HG02884 (cell line): ENCODE measurements at regions not wholly inside any gene's neighbourhood (a gene's known extent, or its start where the extent isn't known, plus 50 kb on each side); places are given as distances from the start of the nearest gene placed in this dataset.

ENCODE experiments used
- ATAC-seq: cut with Tn5 transposase; IDR thresholded peaks from one replicate; pipeline ENCODE4 v1.9.1; 2021; ENCODE audit warnings: mild to moderate bottlenecking, moderate library complexity; ENCODE audit not compliant: unreplicated experiment

DNA sequence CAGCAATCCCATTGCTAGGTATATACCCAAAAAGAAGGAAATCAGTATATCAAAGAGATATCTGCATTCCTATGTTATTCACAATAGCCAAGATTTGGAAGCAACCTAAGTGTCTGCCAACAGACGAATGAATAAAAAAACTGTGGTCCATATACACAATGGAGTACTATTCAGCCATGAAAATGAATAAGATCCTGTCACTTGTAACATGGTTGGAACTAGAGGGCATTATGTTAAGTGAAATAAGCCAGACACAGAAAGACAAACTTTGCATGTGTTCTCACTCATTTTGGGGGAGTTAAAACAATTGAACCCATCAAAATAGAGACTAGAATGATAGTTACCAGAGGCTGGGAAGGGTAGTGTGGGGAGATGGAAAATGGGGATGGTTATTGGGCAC is 323.5 kb upstream of the NFE2L3 start:
- no peak for ATAC-seq

DNA sequence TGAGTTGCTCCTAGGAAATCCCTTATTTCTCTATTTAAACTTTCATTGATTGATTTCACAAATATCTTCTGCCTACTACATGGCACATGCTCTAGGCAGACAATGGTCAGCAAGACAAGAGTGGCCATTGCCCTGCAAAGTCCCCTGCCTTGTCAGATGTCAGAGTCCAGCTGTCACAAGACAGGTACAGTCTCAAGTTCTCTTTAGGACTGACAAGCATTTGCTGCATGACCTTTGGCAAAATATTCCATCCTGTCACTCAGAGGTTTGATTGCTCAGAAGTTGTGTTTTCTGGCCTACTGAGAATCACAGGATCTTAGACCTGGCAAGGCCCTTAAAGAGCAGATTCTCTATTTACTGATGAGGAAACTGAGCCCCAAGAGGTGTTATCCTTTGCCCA is 322.3 kb upstream of the NFE2L3 start:
- no peak for ATAC-seq

DNA sequence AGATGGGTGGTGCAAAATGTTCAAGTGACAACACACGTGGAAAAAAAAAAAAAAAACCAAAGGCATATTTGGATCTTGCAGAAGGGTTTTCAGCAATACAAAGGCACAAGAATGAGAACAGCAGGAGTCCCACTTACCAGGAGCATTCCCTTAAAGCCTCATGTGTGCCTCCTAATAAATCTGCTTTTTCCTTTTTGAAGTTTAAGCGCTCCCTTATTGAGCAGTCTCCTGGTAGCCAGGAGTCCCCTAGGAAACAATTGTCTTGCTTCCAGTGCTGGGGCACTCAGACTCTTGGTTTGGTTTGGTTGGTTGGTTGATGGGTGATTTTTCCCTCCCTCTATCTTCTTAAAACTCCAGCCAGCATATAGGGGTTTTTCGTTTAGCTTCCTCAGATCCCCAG is 321.8 kb upstream of the NFE2L3 start:
- no peak for ATAC-seq

DNA sequence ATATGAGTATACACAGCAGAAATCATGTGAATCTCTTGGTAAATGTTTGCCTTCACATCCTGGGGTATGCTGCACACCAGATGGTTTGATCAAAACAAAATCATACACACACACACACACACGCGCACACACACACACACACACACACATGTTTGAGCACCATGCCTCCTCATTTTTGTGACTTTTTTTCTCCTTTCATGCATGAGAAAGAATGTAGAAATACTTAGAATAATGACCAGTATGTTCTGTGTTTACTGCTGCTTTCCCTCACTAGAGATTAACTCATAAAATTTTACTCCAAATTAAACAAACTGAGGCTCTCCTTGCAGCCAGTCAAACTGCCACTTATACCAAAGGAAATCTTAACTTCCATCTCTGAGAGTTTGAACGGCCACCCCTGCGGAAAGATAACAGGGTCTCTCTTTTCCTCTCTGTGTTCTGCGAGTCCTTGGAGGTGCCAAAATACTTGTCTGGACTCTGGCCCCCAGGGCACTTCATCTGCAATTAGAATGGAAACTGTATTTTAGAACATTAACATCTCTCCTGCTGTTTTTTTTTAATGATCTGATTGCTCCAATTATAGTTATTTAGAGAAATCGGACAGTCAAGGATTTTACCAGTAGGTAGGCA is 320.8 kb upstream of the NFE2L3 start:
- ATAC-seq, result no peak

DNA sequence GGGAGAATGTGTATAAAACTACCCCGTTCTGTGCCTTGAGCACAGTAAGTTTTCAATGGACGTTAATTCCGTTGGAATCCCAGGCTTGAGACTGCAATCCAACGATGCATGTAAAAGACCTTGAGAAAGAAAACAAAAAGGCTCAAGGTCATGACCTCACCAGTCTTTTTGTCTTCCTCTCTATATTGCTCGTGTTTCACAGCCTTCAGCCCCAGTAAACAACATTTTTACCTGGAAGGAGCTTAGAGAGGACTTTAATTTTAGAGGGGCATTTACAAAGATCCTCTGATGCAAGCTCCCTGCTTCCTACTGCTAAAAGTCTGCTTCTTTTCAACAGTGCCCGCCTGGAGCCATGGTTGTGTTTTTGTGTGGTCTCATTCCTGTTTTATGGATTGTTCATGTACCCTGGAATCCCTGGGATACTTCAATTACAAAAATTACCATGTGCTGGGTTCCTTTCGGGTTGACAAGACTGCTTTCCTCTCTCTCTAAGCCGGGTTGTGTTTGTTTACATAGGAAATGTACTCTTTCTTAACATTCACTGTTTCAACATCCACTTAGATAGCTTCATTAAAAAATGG is 320.1 kb upstream of the NFE2L3 start:
- ATAC-seq, result no peak

DNA sequence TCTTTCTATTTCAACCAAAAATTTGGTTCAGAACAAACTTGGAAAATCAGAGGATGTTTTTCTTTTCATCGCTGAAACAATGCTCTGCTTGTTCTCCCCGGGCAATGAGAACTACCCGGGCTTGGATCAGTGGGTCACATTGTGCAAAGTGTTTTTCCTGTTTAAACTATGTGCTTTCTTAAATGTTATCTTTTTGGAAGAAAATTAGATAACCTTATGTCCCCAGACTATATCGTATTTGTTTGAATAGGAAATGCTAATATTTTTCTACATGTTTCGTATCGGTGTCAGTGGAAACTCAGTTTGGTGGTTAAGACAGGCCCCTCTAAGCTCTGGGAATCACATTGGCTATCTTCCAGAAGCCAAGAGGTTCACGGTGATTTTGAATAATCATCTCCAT is 319.5 kb upstream of the NFE2L3 start:
- no peak for ATAC-seq

DNA sequence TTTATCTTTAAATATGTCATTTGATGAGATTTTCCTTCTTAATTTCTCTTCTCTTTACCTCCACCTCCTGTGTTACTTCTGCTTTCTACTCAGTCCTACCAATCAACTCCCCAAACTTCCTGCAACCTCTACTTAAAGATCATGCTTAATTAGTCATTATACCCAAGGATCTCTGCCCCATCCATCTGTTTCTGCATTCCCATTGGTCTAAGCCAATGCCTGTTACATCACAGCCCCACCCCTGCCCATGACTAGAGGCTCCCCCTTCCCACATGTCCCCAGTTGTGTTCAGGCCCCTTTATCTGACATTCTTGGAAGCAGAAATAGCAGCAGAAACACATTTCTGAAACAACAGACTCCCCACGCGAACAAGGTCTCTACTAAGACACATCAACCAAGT is 319.1 kb upstream of the NFE2L3 start:
- ATAC-seq, result no peak

DNA sequence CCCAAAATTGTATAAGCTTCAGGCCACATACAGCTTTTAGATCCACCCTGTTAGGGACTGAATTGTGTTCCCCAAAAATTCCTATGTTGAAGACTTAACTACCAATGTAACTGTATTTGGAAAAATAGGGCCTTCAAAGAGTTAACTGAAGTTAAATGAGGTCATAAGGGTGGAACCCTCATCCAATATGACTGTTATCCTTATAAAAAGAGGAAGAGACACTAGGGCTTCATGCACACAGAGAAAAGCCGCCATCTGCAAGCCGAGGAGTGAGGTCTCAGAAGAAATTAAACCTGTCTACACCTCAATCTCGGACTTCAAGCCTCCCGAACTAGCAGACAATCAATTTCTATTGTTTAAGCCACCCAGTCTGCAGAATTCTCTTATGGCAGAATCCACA is 317.9 kb upstream of the NFE2L3 start:
- ATAC-seq, result no peak

DNA sequence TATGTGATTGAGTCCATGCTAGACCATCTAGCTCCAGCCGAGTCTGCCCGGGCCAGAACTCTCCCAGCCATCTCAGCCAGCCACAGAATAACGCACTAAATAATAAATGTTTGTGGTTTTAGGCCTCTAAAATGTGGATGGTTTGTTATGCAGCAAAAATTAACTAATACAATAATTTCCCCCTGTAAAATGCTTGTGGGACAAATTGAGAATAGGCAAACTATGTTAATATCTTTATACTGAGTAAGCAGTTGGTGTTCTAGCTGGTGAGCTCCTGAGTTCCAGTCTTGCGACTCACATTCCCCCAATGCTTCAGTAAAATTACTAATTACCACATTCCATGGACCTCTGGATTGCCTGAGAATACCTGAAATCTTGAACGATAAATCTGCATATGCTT is 316.8 kb upstream of the NFE2L3 start:
- no peak for ATAC-seq

DNA sequence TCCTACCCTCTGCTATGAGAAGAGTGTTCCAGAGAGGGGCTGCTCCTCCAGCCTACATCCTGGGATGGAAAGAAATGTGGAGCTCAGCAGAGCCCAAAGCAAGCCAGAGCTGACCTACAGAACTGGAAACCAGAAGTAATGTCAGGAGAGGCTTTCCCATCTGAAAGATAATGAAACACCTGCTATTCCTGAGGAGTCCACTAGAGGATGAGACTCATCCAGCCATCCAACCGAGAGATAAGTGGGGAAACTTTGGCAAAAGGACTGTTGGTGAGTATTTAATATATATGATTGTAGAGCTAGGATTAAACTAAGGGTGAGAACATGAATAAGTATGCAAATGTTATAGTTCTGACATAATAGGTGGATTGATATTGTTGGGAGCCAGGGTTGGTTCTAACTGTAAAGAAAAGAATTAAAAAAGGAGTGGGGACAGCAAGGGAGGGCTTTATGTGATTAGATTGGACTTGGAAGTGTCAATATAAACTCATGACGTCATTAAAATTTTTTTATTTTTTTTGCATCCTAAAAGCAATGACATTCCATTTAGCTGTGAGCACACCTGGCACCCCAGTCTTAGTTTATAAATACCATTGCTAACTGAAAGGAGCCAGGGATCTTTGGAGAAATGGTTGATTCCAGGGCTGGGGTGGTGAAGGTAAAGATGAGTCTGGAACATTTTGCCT is 312.8 kb upstream of the NFE2L3 start:
- no peak for ATAC-seq

DNA sequence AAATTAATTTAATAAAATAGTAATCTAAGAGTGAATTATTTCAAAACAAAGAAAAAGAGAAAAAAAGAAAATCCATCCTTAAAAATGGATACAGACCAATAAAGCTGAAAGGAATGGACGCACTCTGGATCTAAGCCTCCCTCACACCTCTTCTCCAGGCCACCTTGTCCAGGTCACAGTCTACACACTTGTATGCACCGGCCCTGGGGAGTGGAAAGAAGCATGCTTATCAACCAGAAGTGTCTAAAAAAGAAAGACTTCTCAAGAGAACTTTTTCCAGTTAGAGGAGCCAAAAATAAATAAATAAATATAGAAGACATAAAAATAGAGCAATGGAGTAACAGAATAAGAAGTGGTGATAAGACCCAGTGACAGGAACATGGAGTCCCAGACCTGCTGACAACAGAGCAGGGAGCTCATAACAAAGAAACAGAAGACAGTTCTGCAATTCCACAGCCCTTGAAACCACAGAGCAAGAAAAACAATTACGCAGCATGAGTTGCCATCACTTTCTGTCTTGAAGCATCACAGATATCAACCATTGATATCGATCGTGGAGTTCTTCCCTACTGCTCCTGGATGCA is 311.7 kb upstream of the NFE2L3 start:
- no peak for ATAC-seq

DNA sequence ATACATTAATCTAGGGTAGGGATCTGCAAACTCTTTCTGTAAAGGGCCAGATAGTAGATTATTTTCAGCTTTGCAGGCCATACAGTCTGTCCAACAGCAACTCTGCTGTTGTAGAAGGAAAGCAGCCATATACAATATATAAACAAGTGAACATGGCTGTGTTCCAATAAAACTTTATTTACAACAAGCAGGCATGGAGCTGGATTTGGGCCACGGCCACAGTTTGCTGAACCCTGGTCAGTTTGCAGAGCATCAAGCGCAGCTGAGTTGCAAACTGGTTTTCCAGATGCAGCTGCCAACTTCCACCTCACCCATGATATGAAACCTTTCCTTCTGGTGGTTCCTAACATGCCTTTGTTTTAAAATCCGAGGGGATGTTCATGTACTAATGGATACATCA is 310.4 kb upstream of the NFE2L3 start:
- ATAC-seq, result no peak

DNA sequence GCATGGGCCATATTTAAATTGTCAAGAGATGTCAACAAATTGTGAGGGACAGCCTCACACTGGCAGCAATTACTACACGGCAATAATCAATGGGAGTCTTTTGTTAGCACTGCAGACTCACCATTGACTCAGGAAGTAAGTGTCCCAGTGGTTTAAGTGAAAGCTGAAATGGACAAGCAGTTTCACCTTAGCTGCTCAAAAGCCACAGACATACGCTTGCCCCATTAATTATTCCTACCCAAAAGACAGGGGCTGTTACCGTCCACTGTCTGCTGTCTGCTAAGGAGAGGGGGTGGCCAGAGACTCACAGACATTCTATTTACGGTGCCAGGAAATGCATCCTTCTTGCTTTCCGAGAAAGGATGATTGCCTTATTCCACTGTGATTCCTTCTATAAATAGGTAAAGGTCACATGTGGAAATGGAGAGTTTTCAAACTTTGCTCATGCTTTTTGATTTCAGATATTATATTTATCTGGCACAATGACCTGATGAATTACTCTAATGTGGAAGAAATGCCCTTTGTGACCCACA is 309.7 kb upstream of the NFE2L3 start:
- ATAC-seq, result no peak

DNA sequence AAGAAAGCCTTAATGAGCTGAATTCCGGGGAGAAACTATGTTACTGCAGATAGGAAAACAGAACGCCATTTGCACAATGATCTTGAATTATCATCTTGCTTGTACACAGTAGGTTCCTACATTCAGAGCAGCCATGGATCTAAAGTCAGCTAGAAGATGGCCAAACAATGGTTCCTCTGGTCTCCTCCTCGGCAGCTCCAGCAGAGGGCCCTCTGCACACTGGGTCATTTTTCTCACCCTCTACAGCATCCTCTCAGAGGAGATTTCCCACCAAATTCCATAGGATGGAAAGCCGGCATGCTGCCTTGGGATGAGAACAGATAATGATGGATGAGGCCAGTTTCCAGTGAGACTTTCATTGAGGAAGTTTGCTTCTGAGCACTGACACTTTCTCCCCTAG is 308.5 kb upstream of the NFE2L3 start:
- no peak for ATAC-seq

DNA sequence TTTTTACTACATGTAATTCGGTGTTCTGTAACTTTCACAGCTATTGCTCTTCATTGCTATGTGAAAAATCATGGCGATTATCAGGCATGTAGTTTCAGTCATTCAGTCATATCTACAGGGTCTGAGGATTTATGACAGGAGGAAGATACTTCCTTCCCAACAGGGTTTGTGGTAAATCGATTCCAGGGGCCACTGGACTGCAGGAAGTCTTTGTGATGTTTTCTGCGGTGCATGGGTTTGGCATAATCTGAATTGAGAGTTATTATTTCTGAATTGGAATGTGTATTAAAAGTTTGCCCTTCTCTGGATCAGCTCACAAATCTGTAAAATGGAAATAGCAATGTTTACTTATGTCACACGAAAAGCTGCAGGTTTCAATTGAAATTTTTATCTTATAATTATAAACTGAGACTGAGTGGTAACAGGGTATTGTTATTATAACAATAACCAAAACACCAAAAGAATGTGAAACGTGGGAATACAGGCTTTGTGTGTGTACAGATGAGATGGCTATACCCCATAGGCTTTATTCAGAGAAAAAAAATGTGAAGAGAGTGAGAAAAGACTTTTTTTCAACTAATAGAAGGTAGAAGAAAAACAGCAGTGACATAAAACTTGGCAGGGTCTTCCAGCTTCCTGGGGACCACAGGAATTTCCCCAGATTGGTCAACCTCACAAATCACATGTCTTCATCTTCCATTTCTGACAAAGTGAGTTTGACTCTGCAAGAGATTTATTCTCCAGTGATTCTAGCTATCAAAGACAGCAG is 307.7 kb upstream of the NFE2L3 start:
- no peak for ATAC-seq

DNA sequence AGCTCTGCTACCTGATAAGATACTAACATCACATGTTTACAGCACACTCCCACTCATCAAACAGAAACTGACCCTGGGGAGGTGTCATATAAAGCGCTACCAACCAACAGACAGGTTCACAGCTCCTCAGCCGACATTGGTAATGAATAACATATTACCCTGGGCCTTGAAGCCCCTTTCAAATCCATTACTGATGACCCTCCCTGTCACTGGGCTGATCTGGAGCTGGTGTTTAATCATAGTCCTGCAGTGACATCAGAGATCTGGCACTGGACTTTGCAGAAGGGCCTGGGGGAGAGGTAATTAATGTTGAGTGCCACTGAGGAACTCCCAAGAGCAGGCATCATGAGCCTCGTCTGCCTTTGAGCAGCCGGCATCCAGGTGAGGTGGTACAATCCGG is 306.5 kb upstream of the NFE2L3 start:
- ATAC-seq, result no peak

DNA sequence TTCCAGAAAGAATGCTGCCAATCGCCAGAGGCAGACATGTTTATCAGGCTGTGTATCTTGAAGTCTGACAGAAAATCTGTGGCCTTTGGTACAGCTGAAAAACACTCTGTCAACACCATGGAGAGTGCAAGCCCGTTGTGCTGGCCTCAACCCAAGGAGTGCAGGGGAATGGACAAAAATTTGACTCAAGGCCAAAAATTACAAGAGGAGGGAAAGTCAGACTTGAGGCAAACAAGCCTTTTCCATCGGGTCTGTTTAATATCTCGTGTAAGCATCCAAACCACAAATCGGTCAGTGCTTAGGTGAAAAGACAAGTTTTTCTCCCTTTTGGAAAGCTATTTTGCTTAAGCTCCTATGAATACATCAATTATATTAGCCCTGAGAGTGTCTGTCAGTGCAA is 305.3 kb upstream of the NFE2L3 start:
- ATAC-seq, result no peak

DNA sequence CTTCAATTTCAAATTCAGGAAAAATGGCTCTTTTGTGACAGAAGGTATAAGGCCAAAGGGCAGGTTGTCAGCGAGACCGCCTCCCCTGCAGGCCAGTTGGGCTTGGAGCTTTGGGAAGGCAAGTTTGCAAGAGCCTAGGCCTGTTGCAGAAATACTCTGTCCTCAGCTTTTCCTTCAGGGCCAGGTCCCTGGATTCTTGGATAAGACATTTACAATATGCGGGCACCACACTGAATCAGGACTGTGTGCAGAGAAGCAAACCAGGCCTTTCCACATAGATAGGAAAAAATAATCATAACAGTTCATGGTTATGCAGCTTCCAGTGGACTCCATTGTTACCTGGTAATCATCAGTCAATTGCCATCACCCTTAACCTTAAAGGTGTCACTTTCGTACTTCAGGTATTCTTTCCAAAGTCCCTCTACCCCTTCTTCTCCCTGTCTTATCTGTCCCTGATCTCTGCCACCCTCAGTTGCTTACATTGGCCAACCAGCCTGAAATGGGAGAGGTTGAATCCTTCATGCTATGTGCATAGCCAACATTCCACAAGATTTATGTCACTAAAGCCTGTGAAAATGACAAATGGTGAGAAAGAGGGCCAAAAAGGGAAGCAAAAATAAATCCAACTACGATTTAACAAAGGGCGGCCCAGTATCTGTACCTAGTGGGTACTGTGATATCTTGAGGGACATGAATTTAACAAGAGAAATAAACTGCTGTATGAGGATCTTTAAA is 304.5 kb upstream of the NFE2L3 start:
- no peak for ATAC-seq

DNA sequence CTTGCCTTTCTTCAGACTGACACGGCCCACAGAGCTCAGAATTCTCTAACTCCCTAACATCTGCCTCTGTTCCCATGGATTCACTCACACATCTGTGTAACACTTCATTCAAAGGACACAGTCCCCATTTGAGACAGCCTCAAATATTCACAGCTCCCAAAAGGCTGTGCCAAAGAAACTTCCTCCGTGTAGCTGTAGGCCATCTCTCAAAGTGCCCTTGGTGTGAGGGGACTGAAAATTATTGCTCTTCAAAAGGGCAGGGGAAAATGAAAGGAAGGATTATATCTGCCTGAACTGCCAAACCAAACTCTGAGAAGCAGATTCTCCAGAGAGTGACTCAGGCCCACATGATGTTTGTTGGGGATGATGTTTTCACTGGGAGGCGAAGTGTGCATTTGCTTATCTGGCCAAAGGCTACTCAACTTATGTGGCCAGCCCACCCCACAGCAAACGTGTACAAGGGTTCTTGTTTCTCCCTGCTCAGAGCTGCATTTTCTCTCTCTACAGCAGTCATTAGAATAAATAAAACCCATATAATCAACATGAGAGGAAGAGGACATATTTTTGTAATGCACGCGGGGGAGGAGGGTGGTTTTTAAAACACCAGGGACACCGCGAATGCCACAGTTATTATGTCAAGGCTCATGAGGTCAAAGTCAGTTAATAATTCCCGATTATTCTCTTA is 302.4 kb upstream of the NFE2L3 start:
- no peak for ATAC-seq

DNA sequence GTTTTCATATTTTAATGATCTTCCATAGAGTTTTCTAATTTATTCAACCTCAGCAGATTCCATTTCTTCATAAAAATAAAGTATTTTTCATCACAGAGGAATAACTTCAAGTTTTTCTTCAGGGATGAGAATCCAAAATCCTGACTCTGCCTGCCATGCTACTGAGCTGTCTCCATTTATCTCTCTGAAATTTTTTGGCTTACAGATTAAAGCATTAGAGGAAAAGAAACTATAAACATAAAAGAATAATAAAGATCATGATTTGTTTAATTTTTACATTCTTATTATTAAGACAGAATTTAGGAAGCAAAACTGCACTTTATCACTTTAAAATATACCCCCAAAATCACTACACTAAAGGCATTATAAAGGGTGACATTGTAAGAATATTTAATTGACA is 301.8 kb upstream of the NFE2L3 start:
- ATAC-seq, result no peak
